Peyer's patch (tissue), 4 donors: ENCODE measurements at regions not wholly inside any gene's neighbourhood (a gene's known extent, or its start where the extent isn't known, plus 50 kb on each side); places are given as distances from the start of the nearest gene placed in this dataset.

ENCODE experiments used
- DNase-seq, 3 donors: peaks; one replicate each; pipeline ENCODE4 v3.0.0-alpha.2; 2017 to 2019
- H3K27ac ChIP-seq, 4 donors: fragments of 200-600 bp; sonication (generic); one replicate each; pipeline ENCODE4 v1.5.1; 2016 to 2019
- H3K27me3 ChIP-seq, 2 donors: fragments of 200-600 bp; sonication (generic); one replicate each; pipeline ENCODE4 v1.5.1; 2019
- H3K36me3 ChIP-seq, 3 donors: fragments of 200-600 bp; sonication (generic); one replicate each; pipeline ENCODE4 v1.5.1; 2016 to 2019
- H3K4me1 ChIP-seq, 4 donors: fragments of 200-600 bp; sonication (generic); one replicate each; pipeline ENCODE4 v1.5.1; 2016 to 2019
- H3K4me3 ChIP-seq, 4 donors: fragments of 200-600 bp; sonication (generic); 1 replicate in 3 of 4; 2 replicates in 1 of 4; pipeline ENCODE4 v1.5.1; 2016 to 2019; ENCODE audit warnings: mild to moderate bottlenecking in 1 of 4
- H3K9me3 ChIP-seq, 4 donors: fragments of 200-600 bp; sonication (generic); one replicate each; pipeline ENCODE4 v1.5.1; 2016 to 2019; ENCODE audit warnings: mild to moderate bottlenecking in 1 of 4
- CTCF ChIP-seq, 6 experiments: fragments of 450-650 bp in 4 of 6; fragments of 200-600 bp in 2 of 6; sonication (generic) in 1 of 6; IDR thresholded peaks; one replicate each; pipeline ENCODE4 v1.5.1; 2017 to 2019; ENCODE audit warnings: antibody characterized with exemption in 6 of 6, mild to moderate bottlenecking in 3 of 6, moderate library complexity in 1 of 6
- POLR2A ChIP-seq, 2 donors: fragments of 450-650 bp; IDR thresholded peaks; one replicate each; pipeline ENCODE4 v1.5.1; 2017; ENCODE audit warnings: antibody characterized with exemption in 2 of 2, mild to moderate bottlenecking in 2 of 2, moderate library complexity in 2 of 2

- DNase-seq = no peak
- H3K4me1 ChIP-seq = no peaks in the 10 kb centered on the region
- no peaks in the 10 kb centered on the region for H3K9me3 ChIP-seq
- no peak overlapping the region for H3K4me3 ChIP-seq
- H3K27ac ChIP-seq = no peak overlapping the region
- TF ChIP-seq CTCF (IDR thresholded peaks at IDR 0.05) (no peak), POLR2A (IDR thresholded peaks at IDR 0.05) (no peak)
- H3K27me3 ChIP-seq = no peaks in the 10 kb centered on the region
- H3K36me3 ChIP-seq = no peaks in the 10 kb centered on the region
Observed at GRCh38 chr6:40152701-40153436, 218.6 kb upstream of the MOCS1 start.

GRCh38 chr6:40152196-40152595, 217.9 kb upstream of the MOCS1 start:
- no peak overlapping the region for H3K4me3 ChIP-seq
- DNase-seq = no peak
- H3K9me3 ChIP-seq = no peaks in the 10 kb centered on the region
- no peaks in the 10 kb centered on the region for H3K4me1 ChIP-seq
- no peaks in the 10 kb centered on the region for H3K27me3 ChIP-seq
- H3K27ac ChIP-seq = no peak overlapping the region
- TF ChIP-seq CTCF (IDR thresholded peaks at IDR 0.05) (no peak), POLR2A (IDR thresholded peaks at IDR 0.05) (no peak)
- H3K36me3 ChIP-seq = no peaks in the 10 kb centered on the region

GRCh38 chr6:40148882-40149573, 214.8 kb upstream of the MOCS1 start:
- H3K36me3 ChIP-seq = no peaks in the 10 kb centered on the region
- TF ChIP-seq POLR2A (IDR thresholded peaks at IDR 0.05) = no peak
- TF ChIP-seq CTCF (IDR thresholded peaks at IDR 0.05) = no peak
- no peak overlapping the region for H3K4me3 ChIP-seq
- H3K27ac ChIP-seq = no peak overlapping the region
- H3K4me1 ChIP-seq = no peaks in the 10 kb centered on the region
- no peak for DNase-seq
- H3K9me3 ChIP-seq = no peaks in the 10 kb centered on the region
- H3K27me3 ChIP-seq = no peaks in the 10 kb centered on the region

GRCh38 chr6:40146902-40147301, 212.6 kb upstream of the MOCS1 start:
- no peak for DNase-seq

GRCh38 chr6:40139447-40139846, 205.2 kb upstream of the MOCS1 start:
- no peak overlapping the region for H3K27ac ChIP-seq
- no peaks in the 10 kb centered on the region for H3K9me3 ChIP-seq
- no peak overlapping the region for H3K4me3 ChIP-seq
- TF ChIP-seq POLR2A (IDR thresholded peaks at IDR 0.05) = no peak
- TF ChIP-seq CTCF (IDR thresholded peaks at IDR 0.05) = no peak
- no peak for DNase-seq
- no peaks in the 10 kb centered on the region for H3K36me3 ChIP-seq
- H3K4me1 ChIP-seq = no peaks in the 10 kb centered on the region
- H3K27me3 ChIP-seq = no peaks in the 10 kb centered on the region

More at GRCh38 chr6:40146902-40147301, 212.6 kb upstream of the MOCS1 start:
- Histone ChIP-seq H3K4me1 (no peaks in the 10 kb centered on the region), H3K9me3 (no peaks in the 10 kb centered on the region), H3K27me3 (no peaks in the 10 kb centered on the region), H3K4me3 (no peak overlapping the region), H3K36me3 (no peaks in the 10 kb centered on the region), H3K27ac (no peak overlapping the region)
- TF ChIP-seq CTCF (IDR thresholded peaks at IDR 0.05) = no peak
- no peak for TF ChIP-seq POLR2A (IDR thresholded peaks at IDR 0.05)
